Uterus (tissue), 3 donors: ENCODE measurements at regions not wholly inside any gene's neighbourhood (a gene's known extent, or its start where the extent isn't known, plus 50 kb on each side); places are given as distances from the start of the nearest gene placed in this dataset.
"Not testable (repeated sequence)": the region's sequence is repeated elsewhere in the genome, so short reads cannot be mapped to it uniquely, and the experiment has no call there.

Source experiments
- DNase-seq, 2 donors: peaks; one replicate each; pipeline ENCODE4 v3.0.0-alpha.2; 2019 to 2020
- H3K27ac ChIP-seq, 2 donors: fragments of 200-600 bp; sonication (generic); 1 replicate in 1 of 2; 2 replicates in 1 of 2; pipeline ENCODE4 v1.5.1; 2016 to 2018
- H3K27me3 ChIP-seq, 2 donors: fragments of 200-600 bp; sonication (generic); one replicate each; pipeline ENCODE4 v1.5.1; 2018 to 2019; ENCODE audit warnings: control low read depth in 1 of 2
- H3K36me3 ChIP-seq, 2 donors: fragments of 200-600 bp; sonication (generic); one replicate each; pipeline ENCODE4 v1.5.1; 2019; ENCODE audit warnings: control low read depth in 1 of 2
- H3K4me1 ChIP-seq, 2 donors: fragments of 200-600 bp; sonication (generic); one replicate each; pipeline ENCODE4 v1.5.1; 2018 to 2019; ENCODE audit warnings: control low read depth in 1 of 2
- H3K4me3 ChIP-seq, 2 donors: fragments of 200-600 bp; sonication (generic); 1 replicate in 1 of 2; 2 replicates in 1 of 2; pipeline ENCODE4 v1.5.1; 2018 to 2019; ENCODE audit warnings: mild to moderate bottlenecking in 1 of 2
- H3K9me3 ChIP-seq, 2 donors: fragments of 200-600 bp; sonication (generic); one replicate each; pipeline ENCODE4 v1.5.1; 2019; ENCODE audit warnings: control low read depth in 1 of 2
- POLR2A ChIP-seq, 2 donors: fragments of 450-650 bp; IDR thresholded peaks; one replicate each; pipeline ENCODE4 v1.6.1; 2016; ENCODE audit warnings: antibody characterized with exemption in 2 of 2, mild to moderate bottlenecking in 1 of 2, moderate library complexity in 1 of 2
- intact Hi-C: fragments of 100-400 bp; cut with DNase I; formaldehyde crosslinking; loops from one replicate; pipeline ENCODE4 v1.15.1; 2023; ENCODE audit warnings: low total_unique reads
- TF ChIP-seq, protein P1 (sequence below), 4 experiments: fragments of 200-600 bp in 2 of 4; fragments of 450-650 bp in 2 of 4; sonication (generic) in 2 of 4; IDR thresholded peaks; one replicate each; pipeline ENCODE4 v1.5.1; 2016 to 2019; ENCODE audit warnings: antibody characterized with exemption in 4 of 4, mild to moderate bottlenecking in 2 of 4, moderate library complexity in 1 of 4
- donor health status: DM: yes; HTN: yes; CAD: no.

DNA sequence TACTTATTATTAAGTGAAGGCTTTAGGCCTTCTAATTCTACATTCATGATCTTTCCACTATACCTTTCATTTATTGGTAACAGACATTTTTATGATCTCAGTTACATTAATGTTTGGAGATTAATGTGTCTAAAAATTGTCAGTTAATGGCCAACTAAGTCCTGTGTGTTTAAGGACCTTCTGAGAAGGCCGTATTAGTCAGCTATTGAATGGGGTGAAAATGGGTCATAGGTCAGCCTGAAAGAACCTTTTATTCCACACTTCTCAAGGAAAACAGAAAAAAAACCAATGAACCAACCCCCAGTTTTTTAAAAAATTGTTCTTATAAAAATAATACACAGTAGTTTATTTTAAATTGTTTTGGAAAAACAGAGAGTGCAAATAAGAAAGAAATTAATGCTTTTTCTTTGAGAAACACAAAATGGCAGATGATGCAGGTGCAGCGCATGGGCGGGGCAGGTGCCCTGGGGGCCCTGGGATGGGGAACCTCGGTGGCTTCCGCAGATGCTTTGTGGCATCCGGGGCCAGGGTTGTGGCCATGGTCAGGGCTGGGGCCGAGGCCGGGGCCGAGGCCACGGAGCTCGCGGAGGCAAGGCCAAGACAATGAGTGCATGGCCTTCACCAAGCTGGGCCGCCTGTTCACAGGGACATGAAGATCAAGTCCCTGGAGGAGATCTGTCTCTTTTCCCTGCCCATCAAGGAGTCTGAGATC, 141.9 kb downstream of the SPATA31D1 start:
- intact Hi-C loops, result no loop called here
- DNase-seq, result no peak
- H3K36me3 ChIP-seq, result no peaks in the 10 kb centered on the region

DNA sequence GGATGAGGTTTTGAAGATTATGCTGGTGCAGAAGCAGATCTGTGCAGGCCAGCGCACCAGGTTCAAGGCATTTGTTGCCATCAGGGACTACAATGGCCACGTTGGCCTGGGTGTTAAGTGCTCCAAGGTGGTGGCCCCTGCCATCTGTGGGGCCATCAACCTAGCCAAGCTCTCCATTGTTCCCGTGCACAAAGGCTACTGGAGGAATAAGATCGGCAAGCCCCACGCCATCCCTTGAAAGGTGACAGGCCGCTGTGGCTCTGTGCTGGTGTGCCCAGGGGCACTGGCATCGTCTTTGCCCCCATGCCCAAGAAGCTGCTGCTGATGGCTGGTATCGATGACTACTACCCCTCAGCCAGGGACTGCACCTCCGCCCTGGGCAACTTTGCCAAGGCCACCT, 142.5 kb downstream of the SPATA31D1 start:
- no peak for DNase-seq
- H3K4me1 ChIP-seq, result no peaks in the 10 kb centered on the region
- no peak overlapping the region for H3K27ac ChIP-seq
- H3K4me3 ChIP-seq, result no peak overlapping the region
- no peaks in the 10 kb centered on the region for H3K36me3 ChIP-seq
- intact Hi-C loops, result no loop called here
- H3K27me3 ChIP-seq, result no peaks in the 10 kb centered on the region
- no peak for TF ChIP-seq POLR2A (IDR thresholded peaks at IDR 0.05)
- TF ChIP-seq, protein P1, sequence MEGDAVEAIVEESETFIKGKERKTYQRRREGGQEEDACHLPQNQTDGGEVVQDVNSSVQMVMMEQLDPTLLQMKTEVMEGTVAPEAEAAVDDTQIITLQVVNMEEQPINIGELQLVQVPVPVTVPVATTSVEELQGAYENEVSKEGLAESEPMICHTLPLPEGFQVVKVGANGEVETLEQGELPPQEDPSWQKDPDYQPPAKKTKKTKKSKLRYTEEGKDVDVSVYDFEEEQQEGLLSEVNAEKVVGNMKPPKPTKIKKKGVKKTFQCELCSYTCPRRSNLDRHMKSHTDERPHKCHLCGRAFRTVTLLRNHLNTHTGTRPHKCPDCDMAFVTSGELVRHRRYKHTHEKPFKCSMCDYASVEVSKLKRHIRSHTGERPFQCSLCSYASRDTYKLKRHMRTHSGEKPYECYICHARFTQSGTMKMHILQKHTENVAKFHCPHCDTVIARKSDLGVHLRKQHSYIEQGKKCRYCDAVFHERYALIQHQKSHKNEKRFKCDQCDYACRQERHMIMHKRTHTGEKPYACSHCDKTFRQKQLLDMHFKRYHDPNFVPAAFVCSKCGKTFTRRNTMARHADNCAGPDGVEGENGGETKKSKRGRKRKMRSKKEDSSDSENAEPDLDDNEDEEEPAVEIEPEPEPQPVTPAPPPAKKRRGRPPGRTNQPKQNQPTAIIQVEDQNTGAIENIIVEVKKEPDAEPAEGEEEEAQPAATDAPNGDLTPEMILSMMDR (IDR thresholded peaks at IDR 0.05), result no peak
- H3K9me3 ChIP-seq, result no peaks in the 10 kb centered on the region

More for the DNA sequence above, 141.9 kb downstream of the SPATA31D1 start:
- no peak overlapping the region for H3K4me3 ChIP-seq
- no peak overlapping the region for H3K27ac ChIP-seq
- no peaks in the 10 kb centered on the region for H3K9me3 ChIP-seq
- TF ChIP-seq, protein P1 (IDR thresholded peaks at IDR 0.05), result no peak
- TF ChIP-seq POLR2A (IDR thresholded peaks at IDR 0.05), result no peak
- no peaks in the 10 kb centered on the region for H3K27me3 ChIP-seq
- no peaks in the 10 kb centered on the region for H3K4me1 ChIP-seq

DNA sequence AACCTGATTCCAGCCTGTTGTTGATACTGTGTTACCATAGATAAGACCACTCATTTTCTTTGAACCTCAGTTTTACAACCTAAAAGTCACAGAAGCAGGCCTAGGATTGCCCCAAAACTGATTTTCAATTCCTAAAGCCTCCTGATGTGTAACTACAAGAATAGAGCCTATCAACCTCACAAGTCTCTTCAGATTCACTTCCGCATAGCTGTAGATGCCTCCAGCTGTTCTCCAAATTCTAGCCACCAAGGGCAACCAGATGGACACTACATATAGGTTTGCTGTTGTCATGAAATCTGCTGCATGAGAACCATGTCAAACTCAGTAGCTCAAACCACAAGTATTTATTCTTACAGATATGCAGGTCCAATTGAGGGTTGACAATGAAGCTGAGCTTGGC, 143.5 kb downstream of the SPATA31D1 start:
- no peak for TF ChIP-seq POLR2A (IDR thresholded peaks at IDR 0.05)
- TF ChIP-seq, protein P1 (IDR thresholded peaks at IDR 0.05), result no peak
- H3K9me3 ChIP-seq, result no peaks in the 10 kb centered on the region
- H3K4me3 ChIP-seq, result no peak overlapping the region
- DNase-seq, result no peak
- no peak overlapping the region for H3K27ac ChIP-seq
- H3K36me3 ChIP-seq, result no peaks in the 10 kb centered on the region
- intact Hi-C loops, result no loop called here
- no peaks in the 10 kb centered on the region for H3K27me3 ChIP-seq
- no peaks in the 10 kb centered on the region for H3K4me1 ChIP-seq

DNA sequence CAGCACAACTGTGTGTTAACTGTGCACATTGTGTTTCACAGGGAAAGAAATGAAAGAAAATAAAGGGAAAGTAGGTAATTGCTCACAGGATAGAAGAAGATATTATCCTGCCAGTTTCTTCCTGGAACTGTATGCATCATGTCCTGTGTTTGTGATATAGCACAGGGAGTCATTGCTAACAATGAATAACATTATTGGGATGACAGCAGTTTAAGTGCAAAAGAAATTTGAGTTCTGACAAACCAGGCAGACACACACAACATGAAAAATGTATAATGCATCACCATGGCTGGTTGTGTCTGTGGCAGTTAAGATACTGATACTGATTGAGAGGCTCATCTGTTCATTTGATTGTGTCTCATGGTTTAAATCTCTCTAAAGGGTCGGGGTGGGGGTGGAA, 145.4 kb downstream of the SPATA31D1 start:
- Histone ChIP-seq H3K4me1 (no peaks in the 10 kb centered on the region), H3K4me3 (no peak overlapping the region), H3K27me3 (no peaks in the 10 kb centered on the region), H3K36me3 (no peaks in the 10 kb centered on the region), H3K27ac (no peak overlapping the region), H3K9me3 (no peaks in the 10 kb centered on the region)
- DNase-seq, result no peak
- intact Hi-C loops, result no loop called here
- TF ChIP-seq, protein P1 (IDR thresholded peaks at IDR 0.05), result no peak
- TF ChIP-seq POLR2A (IDR thresholded peaks at IDR 0.05), result no peak

DNA sequence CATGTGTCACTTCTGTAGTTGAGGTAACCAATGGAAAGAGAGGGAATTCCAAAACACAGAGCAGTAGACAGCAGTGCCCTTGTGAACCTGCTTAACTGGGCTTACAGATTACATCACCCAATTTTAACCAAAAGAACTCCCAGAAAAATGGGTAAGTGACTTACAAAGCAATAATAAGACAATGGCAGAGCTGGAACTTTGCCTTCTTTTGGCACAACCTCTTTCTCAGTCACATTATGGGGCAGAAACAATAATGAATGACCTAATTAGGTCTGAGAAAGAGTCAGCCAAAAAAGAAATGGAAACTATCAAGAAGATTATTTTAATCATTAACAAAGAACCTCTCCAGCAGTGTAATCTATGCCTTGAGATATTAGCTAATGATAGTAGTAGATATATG, 146.5 kb downstream of the SPATA31D1 start:
- TF ChIP-seq POLR2A (IDR thresholded peaks at IDR 0.05), result no peak
- TF ChIP-seq, protein P1 (IDR thresholded peaks at IDR 0.05), result no peak
- no peak overlapping the region for H3K27ac ChIP-seq

DNA sequence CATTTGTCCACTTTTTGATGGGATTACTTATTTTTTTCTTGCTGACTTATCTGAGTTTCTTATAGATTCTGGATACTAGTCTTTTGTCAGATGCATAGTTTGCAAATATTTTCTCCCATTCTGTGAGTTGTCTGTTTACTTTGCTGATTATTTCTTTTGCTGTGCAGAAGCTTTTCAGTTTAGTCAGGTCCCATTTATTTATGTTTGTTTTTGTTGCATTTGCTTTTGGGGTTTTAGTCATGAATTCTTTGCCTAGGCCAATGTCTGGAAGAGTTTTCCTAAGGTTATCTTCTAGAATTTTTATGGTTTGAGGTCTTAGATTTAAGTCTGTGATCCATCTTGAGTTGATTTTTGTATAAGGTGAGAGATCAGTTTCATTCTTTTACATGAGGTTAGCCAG, 149.5 kb downstream of the SPATA31D1 start:
- H3K36me3 ChIP-seq, H3K4me3 ChIP-seq, H3K27me3 ChIP-seq, intact Hi-C loops, DNase-seq, H3K27ac ChIP-seq, H3K9me3 ChIP-seq, H3K4me1 ChIP-seq: not testable (repeated sequence)

More for the DNA sequence above, 146.5 kb downstream of the SPATA31D1 start:
- no peaks in the 10 kb centered on the region for H3K9me3 ChIP-seq
- H3K4me1 ChIP-seq, result no peaks in the 10 kb centered on the region
- DNase-seq, result no peak
- no peak overlapping the region for H3K4me3 ChIP-seq
- no peaks in the 10 kb centered on the region for H3K27me3 ChIP-seq
- intact Hi-C loops, result no loop called here
- no peaks in the 10 kb centered on the region for H3K36me3 ChIP-seq
